IMR-90 (cell line): ENCODE measurements at regions not wholly inside any gene's neighbourhood (a gene's known extent, or its start where the extent isn't known, plus 50 kb on each side); places are given as distances from the start of the nearest gene placed in this dataset.

ENCODE experiments used
- CEBPB ChIP-seq: IDR thresholded peaks from 2 replicates; pipeline ENCODE4 v1.6.1; 2012; ENCODE audit warnings: low read depth, low read length, improper control_type of control experiment
- CTCF ChIP-seq: conservative IDR thresholded peaks from 2 replicates; pipeline ENCODE4 v1.5.1; 2012; ENCODE audit warnings: mild to moderate bottlenecking, low read depth, low read length, improper control_type of control experiment
- MAFK ChIP-seq: IDR thresholded peaks from 2 replicates; pipeline ENCODE4 v1.6.1; 2012; ENCODE audit warnings: low read depth, low read length, improper control_type of control experiment
- MAZ ChIP-seq: IDR thresholded peaks from 2 replicates; pipeline ENCODE4 v1.6.1; 2012; ENCODE audit warnings: low read depth, mild to moderate bottlenecking, low read length, improper control_type of control experiment, moderate library complexity, borderline replicate concordance
- MXI1 ChIP-seq: IDR thresholded peaks from 2 replicates; pipeline ENCODE4 v1.6.1; 2012; ENCODE audit warnings: low read depth, mild to moderate bottlenecking, low read length, moderate library complexity, borderline replicate concordance
- POLR2A ChIP-seq: IDR thresholded peaks from 2 replicates; pipeline ENCODE4 v1.6.1; 2012; ENCODE audit warnings: mild to moderate bottlenecking, low read depth, low read length
- RAD21 ChIP-seq: IDR thresholded peaks from 2 replicates; pipeline ENCODE4 v1.6.1; 2012; ENCODE audit warnings: low read length, improper control_type of control experiment
- RFX5 ChIP-seq: IDR thresholded peaks from 2 replicates; pipeline ENCODE4 v1.8.0; 2012; ENCODE audit warnings: low read depth, mild to moderate bottlenecking, low read length, moderate library complexity
- SMC3 ChIP-seq: fragments of 150-350 bp; IDR thresholded peaks from 2 replicates; pipeline ENCODE4 v1.6.1; 2016; ENCODE audit warnings: low read depth, mild to moderate bottlenecking, antibody characterized with exemption, low read length, moderate library complexity

GRCh38 chr9:89943309-89943708 lies 338.5 kb downstream of the GADD45G start:
- TF ChIP-seq SMC3 (no peak), CTCF (no peak), MAFK (no peak), POLR2A (no peak), RAD21 (no peak), CEBPB (no peak), RFX5 (no peak), MXI1 (no peak), MAZ (no peak)
